ENCODE measurements at regions not wholly inside any gene's neighbourhood (a gene's known extent, or its start where the extent isn't known, plus 50 kb on each side); places are given as distances from the start of the nearest gene placed in this dataset.

GRCh38 chr15:35289024-35289617, 204.0 kb upstream of the NANOGP8 start:
- 20 to 25% (median 24%) methylated on average over 3 of the region's 3 CpGs for WGBS, 3 donors
- H3K36me3 ChIP-seq (ENCODE audit: insufficient read depth in 1 of 2, low read depth in 1 of 2), result no peaks in the 10 kb centered on the region
- H3K4me3 ChIP-seq, result no peak overlapping the region
- intact Hi-C loops (cut with DNase I), result no loop called here
- peak; percentile 60 to 89 (median 70) for ATAC-seq
- no peaks in the 10 kb centered on the region for H3K27me3 ChIP-seq (ENCODE audit: insufficient read depth in 3 of 3, low read length in 2 of 3)
- TF ChIP-seq CTCF (IDR thresholded peaks at IDR 0.05), result peak; percentile 73
- peaks cover 7% of the 10 kb centered on the region for H3K4me1 ChIP-seq
- H3K9me3 ChIP-seq, result no peaks in the 10 kb centered on the region
- no peak for DNase-seq
- H3K27ac ChIP-seq, result no peak overlapping the region

- DNase-seq (no peak), ATAC-seq (no peak)
- 86 to 94% (median 93%) methylated on average over 3 of the region's 3 CpGs for WGBS, 3 donors
- no peak overlapping the region for H3K27ac ChIP-seq
- intact Hi-C loops (cut with DNase I), result no loop called here
- no peak for TF ChIP-seq CTCF (IDR thresholded peaks at IDR 0.05)
- H3K27me3 ChIP-seq (ENCODE audit: insufficient read depth in 3 of 3, low read length in 2 of 3), result no peaks in the 10 kb centered on the region
- no peaks in the 10 kb centered on the region for H3K9me3 ChIP-seq
- H3K4me1 ChIP-seq, result peaks cover 7% of the 10 kb centered on the region
- no peak overlapping the region for H3K4me3 ChIP-seq
- H3K36me3 ChIP-seq (ENCODE audit: insufficient read depth in 1 of 2, low read depth in 1 of 2), result no peaks in the 10 kb centered on the region
Observed at GRCh38 chr15:35288580-35288979, 203.5 kb upstream of the NANOGP8 start.

DNA sequence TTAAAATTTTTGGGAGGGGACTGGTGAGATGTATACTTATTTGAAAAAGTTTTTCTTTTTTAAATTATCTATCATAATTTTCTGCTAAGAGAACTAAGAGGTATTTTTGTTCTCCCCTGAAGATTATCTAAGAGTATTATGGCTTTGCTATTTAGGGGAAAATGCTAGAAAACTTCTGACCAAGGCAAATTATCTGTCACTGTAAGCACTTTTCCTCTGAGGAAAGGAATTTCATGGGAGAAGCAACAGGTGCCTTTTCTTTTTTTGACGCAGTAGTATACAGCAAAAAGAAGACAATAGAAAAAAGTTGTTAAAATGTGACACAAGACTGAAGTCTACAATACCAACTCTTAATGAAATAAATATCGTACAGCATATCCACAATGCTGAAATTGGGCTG, 201.6 kb upstream of the NANOGP8 start:
- H3K4me1 ChIP-seq, result peaks cover 7% of the 10 kb centered on the region
- no peak overlapping the region for H3K4me3 ChIP-seq
- H3K9me3 ChIP-seq, result no peaks in the 10 kb centered on the region
- intact Hi-C loops (cut with DNase I), result no loop called here
- WGBS, 3 donors, result 66 to 77% (median 68%) methylated on average over 2 of the region's 2 CpGs
- no peak for ATAC-seq
- H3K36me3 ChIP-seq (ENCODE audit: insufficient read depth in 1 of 2, low read depth in 1 of 2), result no peaks in the 10 kb centered on the region
- no peaks in the 10 kb centered on the region for H3K27me3 ChIP-seq (ENCODE audit: insufficient read depth in 3 of 3, low read length in 2 of 3)
- no peak overlapping the region for H3K27ac ChIP-seq
- no peak for DNase-seq
- no peak for TF ChIP-seq CTCF (IDR thresholded peaks at IDR 0.05)

DNA sequence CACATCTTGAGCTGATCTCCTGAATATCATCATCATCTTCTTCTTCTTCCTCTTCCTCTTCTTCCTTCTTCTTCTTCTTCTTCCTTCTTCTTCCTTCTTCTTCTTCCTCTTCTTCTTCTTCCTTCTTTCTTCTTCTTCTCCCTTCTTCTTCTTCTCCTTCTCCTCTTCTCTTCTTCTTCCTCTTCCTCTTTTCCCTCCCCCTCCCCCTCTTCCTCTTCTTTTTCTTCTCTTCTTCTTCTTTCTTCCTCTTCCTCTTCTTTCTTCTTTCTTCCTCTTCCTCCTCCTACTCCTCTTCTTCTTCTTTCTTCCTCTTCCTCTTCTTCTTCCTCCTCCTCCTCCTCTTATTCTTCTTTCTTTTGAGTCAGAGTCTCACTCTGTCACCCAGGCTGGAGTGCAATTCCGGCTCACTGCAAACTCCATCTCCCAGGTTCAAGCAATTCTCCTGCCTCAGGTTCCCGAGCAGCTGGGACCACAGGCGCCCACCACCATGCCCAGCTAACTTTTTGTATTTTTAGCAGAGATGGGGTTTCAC, 197.9 kb upstream of the NANOGP8 start:
- H3K36me3 ChIP-seq (ENCODE audit: insufficient read depth in 1 of 2, low read depth in 1 of 2), result no peaks in the 10 kb centered on the region
- peaks cover 4% of the 10 kb centered on the region for H3K9me3 ChIP-seq
- intact Hi-C loops (cut with DNase I), result no loop called here
- 96 to 99% (median 96%) methylated on average over 3 of the region's 3 CpGs for WGBS, 3 donors
- no peak overlapping the region for H3K27ac ChIP-seq
- DNase-seq, result no peak
- TF ChIP-seq CTCF (IDR thresholded peaks at IDR 0.05), result no peak
- H3K27me3 ChIP-seq (ENCODE audit: insufficient read depth in 3 of 3, low read length in 2 of 3), result no peaks in the 10 kb centered on the region
- peaks cover 7% of the 10 kb centered on the region for H3K4me1 ChIP-seq
- no peak overlapping the region for H3K4me3 ChIP-seq
- no peak for ATAC-seq

DNA sequence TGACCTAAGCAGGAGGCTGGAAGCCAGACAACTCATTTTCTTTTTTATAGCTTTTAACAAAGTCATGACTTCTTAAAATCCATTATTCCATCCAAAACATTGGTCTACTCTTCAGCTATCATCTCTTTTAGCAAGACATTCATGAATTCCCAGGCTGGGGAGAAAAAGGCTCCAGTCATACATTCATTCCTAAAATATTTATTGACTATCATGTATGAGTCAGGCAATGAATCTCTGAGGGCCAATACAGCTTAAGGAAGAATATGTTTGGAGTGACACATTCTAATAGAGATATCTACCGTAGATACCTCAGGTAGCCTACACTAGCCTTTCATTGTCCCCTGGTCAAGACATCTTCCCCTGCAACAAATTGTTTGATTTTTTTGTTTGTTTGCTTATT, 196.4 kb upstream of the NANOGP8 start:
- H3K36me3 ChIP-seq (ENCODE audit: insufficient read depth in 1 of 2, low read depth in 1 of 2), result no peaks in the 10 kb centered on the region
- no peak overlapping the region for H3K27ac ChIP-seq
- intact Hi-C loops (cut with DNase I), result no loop called here
- ATAC-seq (no peak), DNase-seq (no peak)
- WGBS, 3 donors, result 85 to 91% (median 86%) methylated on average over 1 of the region's 1 CpG
- no peak for TF ChIP-seq CTCF (IDR thresholded peaks at IDR 0.05)
- no peaks in the 10 kb centered on the region for H3K27me3 ChIP-seq (ENCODE audit: insufficient read depth in 3 of 3, low read length in 2 of 3)
- peaks cover 3% of the 10 kb centered on the region for H3K4me1 ChIP-seq
- H3K9me3 ChIP-seq, result peaks cover 6% of the 10 kb centered on the region
- no peak overlapping the region for H3K4me3 ChIP-seq

Data from psoas muscle (tissue), 7 donors.